HT1080 (cell line): ENCODE measurements at regions not wholly inside any gene's neighbourhood (a gene's known extent, or its start where the extent isn't known, plus 50 kb on each side); places are given as distances from the start of the nearest gene placed in this dataset.

Experiments
- DNase-seq: peaks from one replicate; pipeline ENCODE4 v3.0.0-alpha.2; 2015; ENCODE audit warnings: low read depth

DNA sequence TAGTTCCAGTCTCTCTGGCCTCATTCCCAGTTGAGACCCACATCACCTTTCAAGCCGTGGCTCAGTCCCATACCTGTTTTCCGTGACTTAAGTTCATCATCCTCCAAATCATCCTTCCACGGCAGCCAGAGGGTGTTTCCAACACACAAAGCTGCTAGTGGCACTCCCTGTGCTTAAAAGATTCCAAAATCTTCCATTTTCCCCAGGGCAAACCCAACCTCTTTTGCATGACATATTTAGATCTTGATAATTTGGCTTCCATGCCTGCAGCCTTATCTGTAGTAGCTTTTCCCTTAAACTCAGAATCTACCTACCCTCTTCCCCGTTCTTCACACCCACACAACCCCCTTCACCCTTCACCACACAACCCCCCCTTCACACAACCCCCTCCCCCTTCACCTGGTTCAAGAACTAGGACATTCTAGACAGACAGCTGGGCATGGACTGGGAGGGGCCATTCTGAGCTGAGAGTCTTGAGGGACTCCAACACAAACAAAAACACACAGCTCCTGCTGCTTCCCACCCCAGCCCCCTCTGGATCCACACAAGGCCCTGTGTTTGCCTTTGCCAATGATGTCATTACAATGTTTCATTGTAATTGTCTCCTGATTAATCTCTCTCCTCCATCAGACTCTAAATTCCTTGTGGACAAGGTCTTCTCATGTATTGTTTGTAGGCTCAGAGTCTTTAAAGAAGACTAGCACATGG is 268.2 kb downstream of the SH3GL2 start:
- DNase-seq: no peak

- no peak for DNase-seq
These were observed 269.0 kb downstream of the SH3GL2 start for GRCh38 chr9:17847908-17848307.

DNA sequence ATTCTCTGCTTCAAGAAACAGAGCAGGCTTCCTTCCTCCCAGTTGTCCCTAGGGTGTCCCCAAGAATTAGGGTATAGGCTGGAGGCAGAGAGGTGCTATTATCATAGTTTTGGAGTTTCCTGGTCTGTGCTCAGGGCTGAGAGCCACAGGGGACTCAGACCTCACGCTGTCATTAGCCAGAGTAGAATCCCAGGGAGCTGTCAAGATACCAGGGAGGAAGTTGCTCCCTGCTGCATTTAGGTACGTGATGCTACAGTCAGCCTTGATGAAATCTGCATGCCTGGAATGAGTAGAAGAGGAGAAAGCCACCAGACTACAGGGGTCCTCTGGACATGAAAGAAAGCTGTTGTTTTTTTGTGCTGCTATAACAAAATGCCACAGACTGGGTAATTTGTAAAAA is 273.2 kb downstream of the SH3GL2 start:
- no peak for DNase-seq

GRCh38 chr9:17854487-17854886 is 275.6 kb downstream of the SH3GL2 start:
- DNase-seq: no peak

DNA sequence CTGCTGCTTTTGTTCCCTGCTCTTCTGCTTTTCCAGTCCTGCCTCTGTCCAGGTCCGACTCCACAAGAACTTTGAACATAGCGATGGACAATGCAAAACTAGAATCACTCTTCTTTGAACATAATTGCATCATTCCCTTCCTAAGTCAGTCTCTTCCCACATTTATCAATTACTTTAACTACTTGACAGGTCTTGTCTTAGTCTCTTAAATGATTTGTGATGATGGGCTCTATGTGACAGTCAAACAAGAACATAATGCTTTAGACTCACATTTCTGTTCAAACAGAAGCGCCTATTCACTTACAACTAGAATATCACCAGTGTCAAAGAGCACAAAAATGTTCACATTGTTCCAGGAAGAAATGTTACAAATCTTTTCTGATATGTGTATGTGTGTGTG is 278.1 kb downstream of the SH3GL2 start:
- no peak for DNase-seq

- no peak for DNase-seq
These were observed 280.4 kb downstream of the SH3GL2 start for GRCh38 chr9:17859228-17859627.

DNA sequence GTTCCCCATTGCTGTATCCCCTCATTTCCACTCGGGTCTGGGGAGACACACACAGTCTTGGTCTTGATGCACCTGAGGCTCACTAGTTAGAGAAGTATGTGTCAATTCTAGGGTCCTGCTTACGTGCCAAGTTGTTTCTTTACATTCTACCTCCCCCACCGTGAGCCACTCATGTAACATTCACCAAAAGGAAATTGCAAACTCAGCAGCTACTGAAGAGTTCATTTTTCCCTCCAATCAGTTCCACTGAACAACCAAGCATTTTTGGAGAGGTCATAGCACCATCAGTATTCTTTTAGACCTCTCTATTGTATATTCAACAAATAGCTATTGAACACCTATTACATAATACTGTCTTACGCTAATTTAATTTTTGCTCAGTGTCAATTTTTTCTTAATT is 281.1 kb downstream of the SH3GL2 start:
- DNase-seq: no peak

- DNase-seq: no peak
These were observed 283.2 kb downstream of the SH3GL2 start for GRCh38 chr9:17862101-17862500.

- no peak for DNase-seq
These were observed 283.8 kb downstream of the SH3GL2 start for GRCh38 chr9:17862629-17863028.

GRCh38 chr9:17863213-17863883 is 284.5 kb downstream of the SH3GL2 start:
- no peak for DNase-seq

DNA sequence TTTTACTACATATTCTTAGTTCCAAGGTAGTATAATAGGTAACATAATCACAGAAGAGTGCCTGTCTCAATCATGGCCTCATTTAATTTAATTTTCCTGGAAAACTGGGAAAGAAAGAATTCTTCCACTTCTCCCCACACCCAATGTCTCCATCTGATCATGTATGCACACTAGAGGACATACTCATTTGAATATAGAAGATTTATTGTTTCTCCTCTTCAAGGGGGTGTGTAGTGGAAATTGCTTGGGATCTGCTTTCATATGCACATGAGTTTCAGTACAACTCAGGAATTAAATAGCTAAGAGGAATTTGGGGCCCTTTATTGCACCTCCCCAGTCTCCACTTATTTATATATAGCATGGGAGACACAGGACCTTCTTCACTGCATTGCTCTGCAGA is 285.1 kb downstream of the SH3GL2 start:
- no peak for DNase-seq

DNA sequence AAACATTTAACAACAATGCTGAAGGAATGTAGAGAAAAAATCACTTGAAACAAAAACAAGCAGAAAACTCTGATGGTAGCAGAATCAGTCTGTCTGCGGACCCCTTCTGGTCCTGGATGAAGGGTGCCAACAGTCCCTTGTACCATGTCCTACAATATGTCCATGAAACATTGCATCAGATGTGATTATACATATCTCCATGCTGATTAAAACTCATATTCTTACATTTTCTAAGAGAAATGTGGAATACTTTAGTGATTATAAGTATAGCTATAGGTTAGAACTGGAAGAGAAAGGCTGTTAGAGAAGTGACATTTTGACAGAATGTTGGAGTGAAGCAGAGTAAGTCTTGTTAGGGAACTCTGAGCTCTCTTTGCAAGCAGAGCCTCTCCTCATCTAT is 286.1 kb downstream of the SH3GL2 start:
- no peak for DNase-seq

DNA sequence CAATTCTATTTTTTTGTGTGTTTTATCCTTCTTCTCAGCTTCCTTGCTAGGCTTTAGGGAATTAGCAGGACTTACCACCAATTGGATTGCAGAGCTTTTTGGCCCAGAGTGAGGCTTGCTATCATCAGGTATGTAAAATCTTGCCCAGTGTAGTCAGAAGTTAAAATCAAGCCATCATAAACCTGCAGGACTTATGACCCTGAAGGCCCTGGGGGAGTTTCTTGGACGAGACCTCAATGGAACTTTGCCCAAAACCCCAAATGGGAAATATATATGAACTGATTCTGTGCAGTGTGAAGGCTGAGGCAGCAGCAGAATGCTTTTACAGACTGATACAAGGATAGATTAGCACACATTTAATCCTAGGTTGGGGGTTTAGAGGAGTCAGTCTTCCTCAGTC is 287.0 kb downstream of the SH3GL2 start:
- no peak for DNase-seq

GRCh38 chr9:17870722-17871121 is 291.9 kb downstream of the SH3GL2 start:
- no peak for DNase-seq

- DNase-seq: no peak
These were observed 292.5 kb downstream of the SH3GL2 start for GRCh38 chr9:17871213-17871890.

GRCh38 chr9:17875886-17876285 is 297.0 kb downstream of the SH3GL2 start:
- no peak for DNase-seq

DNA sequence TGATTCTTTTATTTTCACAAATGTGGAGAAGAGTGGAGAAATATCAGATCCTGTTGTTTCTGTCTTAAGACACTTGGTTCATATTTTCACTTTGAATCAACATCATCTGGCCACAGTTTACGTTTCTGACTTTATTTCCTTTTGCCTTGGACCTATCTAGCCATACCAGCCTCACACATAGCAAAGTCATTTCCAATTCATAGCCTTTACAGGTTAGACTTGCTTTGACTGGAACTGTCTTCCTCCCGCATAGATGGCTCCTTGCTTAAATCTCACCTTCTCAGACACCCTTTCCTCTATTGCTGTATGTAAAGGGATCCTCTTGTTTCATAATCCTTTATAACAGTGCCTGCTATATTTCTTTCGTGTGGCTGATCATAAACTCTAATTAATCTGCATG is 297.8 kb downstream of the SH3GL2 start:
- DNase-seq: no peak

- DNase-seq: no peak
These were observed 300.0 kb downstream of the SH3GL2 start for GRCh38 chr9:17878810-17879370.

- no peak for DNase-seq
These were observed 302.5 kb downstream of the SH3GL2 start for GRCh38 chr9:17881371-17881770.

GRCh38 chr9:17882688-17883594 is 304.1 kb downstream of the SH3GL2 start:
- no peak for DNase-seq

DNA sequence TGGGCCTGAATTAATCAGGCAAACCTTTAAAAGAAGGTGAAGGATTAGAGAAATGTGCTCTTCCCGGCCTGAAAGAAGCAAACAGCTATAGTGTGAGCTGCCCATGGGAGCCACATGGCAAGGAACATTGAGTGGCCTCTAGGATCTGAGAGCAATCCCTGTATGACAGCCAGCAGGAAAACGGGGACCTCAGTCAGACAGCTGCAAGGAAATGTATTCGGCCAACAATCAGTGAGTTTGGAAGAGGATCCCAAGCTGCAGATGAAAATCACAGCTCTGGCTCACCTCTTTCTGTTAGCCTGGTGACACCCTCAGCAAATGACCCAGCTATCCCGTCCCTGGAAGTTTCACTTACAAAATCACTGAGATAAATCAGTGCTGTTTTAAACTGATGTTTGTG is 309.2 kb downstream of the SH3GL2 start:
- DNase-seq: no peak
